HG02623 (cell line): ENCODE measurements at regions not wholly inside any gene's neighbourhood (a gene's known extent, or its start where the extent isn't known, plus 50 kb on each side); places are given as distances from the start of the nearest gene placed in this dataset.
"Not testable (repeated sequence)": the region's sequence is repeated elsewhere in the genome, so short reads cannot be mapped to it uniquely, and the experiment has no call there.

Source experiments
- ATAC-seq: cut with Tn5 transposase; IDR thresholded peaks from one replicate; pipeline ENCODE4 v1.9.1; 2021; ENCODE audit warnings: moderate library complexity; ENCODE audit not compliant: unreplicated experiment

DNA sequence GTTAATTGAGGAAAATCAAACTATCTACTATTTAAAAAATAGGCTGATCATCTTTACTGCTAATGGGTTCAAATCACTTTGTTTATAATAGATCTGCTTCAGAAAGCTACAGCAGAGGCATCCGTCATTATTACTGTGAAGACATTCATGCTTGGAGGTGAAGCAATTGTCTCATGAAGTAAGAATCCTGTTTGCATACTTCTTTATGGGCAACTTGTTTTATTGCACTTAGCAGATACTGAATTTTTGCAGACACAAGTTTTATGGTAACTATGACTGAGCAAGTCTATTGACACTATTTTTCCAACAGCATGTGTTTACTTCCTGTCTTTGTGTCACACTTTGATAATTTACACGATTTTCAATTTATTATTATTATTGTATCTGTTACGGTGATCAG lies 573.9 kb downstream of the RFPL4B start:
- ATAC-seq = no peak

- ATAC-seq = no peak
These were observed 576.9 kb downstream of the RFPL4B start for GRCh38 chr6:112923940-112924587.

DNA sequence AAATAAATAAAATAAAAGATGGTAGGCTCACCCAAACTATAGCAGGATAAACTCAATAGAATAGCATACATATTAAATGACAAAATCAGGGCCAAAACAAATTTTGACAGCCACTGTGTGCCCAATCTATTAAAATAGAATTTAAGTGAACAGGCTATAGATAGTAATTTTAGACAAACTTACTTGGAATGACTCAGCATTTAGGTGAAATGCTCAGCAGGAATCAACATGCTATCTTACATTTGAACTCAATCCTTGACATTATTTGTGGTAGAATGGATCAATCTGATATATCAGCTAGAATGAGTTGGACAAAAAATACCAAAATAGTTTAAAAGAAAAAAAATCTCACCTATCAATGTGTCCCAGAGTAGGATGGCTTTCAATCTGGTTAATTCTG lies 578.6 kb downstream of the RFPL4B start:
- no peak for ATAC-seq

- no peak for ATAC-seq
These were observed 580.7 kb downstream of the RFPL4B start for GRCh38 chr6:112927641-112928320.

- no peak for ATAC-seq
These were observed 582.5 kb downstream of the RFPL4B start for GRCh38 chr6:112929641-112930040.

DNA sequence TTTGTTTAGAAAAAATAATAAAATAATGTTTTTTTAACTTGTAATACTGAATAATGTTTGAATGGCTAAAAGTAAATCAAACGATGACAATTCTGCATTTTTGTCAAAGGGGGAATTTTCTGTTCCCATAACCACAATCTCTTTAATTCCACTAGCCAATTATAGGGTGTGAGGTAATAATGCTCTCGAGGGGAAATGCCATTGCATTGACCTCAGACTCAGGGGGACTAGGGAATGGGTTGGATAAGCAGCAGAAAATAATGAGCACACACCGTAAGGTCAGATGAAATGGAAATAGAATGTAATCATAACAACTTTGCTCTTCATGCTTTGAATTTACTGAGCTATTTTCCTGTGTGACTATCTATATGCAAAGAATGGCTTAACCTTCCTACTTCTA lies 584.7 kb downstream of the RFPL4B start:
- ATAC-seq = no peak

GRCh38 chr6:112933947-112934346 lies 586.8 kb downstream of the RFPL4B start:
- ATAC-seq = no peak

GRCh38 chr6:112934433-112935327 lies 587.5 kb downstream of the RFPL4B start:
- ATAC-seq = no peak

- ATAC-seq = no peak
These were observed 588.4 kb downstream of the RFPL4B start for GRCh38 chr6:112935402-112936078.

DNA sequence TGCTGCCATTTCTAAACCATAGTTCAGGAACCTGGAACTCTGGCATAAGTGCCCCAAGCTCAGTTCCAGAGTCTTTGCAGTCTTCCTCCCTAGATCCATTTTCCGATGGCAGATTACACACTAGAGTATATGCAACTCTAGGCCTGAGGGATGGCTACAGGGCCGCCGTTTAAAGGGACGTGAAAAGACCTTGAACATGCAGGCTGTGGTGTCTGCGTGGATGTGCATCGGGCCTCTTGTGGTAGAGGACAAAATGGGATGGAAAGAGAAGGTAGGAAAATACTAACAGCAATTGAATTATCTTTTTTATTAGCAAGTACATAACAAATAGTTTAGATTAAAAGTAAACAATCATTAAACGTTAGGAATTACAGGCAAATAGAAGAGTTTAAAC lies 588.9 kb downstream of the RFPL4B start:
- no peak for ATAC-seq

DNA sequence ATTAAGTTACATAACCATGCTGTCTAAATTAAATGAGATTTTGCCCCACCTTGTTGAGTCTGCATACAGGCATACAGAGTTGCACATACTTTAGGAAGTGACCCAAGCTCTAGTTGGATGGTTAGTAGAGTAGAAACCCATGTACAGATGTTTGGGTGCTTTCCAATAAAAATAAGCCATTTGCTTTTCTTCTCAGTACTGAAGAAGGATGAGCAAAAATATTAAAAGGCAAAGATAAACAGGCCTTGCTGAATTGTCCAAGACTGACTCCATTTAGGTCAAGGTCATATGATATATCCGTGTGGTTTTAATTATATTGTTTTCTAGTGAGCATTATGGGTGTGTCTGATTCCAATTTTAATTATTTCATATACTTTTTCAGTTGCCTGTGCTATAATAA lies 589.4 kb downstream of the RFPL4B start:
- no peak for ATAC-seq

DNA sequence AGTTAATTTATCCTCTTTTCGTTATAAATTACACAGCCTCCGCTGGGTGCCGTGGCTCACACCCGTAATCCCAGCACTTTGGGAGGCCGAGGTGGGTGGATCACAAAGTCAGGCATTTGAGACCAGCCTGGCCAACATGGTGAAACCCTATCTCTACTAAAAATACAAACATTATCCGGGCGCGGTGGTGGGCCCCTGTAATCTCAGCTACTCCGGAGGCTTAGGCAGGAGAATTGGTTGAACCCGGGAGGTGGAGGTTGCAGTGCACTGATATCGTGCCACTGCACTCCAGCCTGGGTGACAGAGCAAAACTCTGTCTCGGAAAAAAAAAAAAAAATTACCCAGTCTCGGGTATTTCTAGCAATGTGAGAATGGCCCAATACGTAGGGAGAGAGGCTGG lies 590.6 kb downstream of the RFPL4B start:
- ATAC-seq = not testable (repeated sequence)

- no peak for ATAC-seq
These were observed 591.5 kb downstream of the RFPL4B start for GRCh38 chr6:112938650-112939049.

- no peak for ATAC-seq
These were observed 592.4 kb downstream of the RFPL4B start for GRCh38 chr6:112939563-112939962.

- no peak for ATAC-seq
These were observed 594.5 kb downstream of the RFPL4B start for GRCh38 chr6:112941613-112942012.

- no peak for ATAC-seq
These were observed 598.9 kb downstream of the RFPL4B start for GRCh38 chr6:112946051-112946450.

DNA sequence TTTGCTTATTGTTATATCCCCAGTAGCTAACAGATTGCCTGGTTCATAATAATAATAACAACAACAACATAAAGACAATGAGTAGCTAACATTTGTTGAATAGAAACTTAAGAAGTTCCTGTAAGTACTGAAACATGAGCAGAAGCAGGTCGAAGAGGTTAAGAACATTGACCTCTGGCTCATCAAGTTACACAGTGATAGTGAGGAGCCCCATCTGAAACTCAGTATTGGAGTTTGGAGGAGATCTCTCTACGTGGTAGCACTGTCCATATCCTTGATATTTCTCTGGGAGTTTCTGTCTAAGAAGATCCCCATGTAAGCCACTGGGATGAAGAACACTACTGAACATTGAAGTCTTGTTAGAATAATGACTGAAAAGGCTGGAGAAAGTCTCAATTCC lies 600.4 kb downstream of the RFPL4B start:
- no peak for ATAC-seq

- ATAC-seq = no peak
These were observed 604.7 kb downstream of the RFPL4B start for GRCh38 chr6:112951829-112952228.

GRCh38 chr6:112955743-112956142 lies 608.6 kb downstream of the RFPL4B start:
- ATAC-seq = not testable (repeated sequence)

DNA sequence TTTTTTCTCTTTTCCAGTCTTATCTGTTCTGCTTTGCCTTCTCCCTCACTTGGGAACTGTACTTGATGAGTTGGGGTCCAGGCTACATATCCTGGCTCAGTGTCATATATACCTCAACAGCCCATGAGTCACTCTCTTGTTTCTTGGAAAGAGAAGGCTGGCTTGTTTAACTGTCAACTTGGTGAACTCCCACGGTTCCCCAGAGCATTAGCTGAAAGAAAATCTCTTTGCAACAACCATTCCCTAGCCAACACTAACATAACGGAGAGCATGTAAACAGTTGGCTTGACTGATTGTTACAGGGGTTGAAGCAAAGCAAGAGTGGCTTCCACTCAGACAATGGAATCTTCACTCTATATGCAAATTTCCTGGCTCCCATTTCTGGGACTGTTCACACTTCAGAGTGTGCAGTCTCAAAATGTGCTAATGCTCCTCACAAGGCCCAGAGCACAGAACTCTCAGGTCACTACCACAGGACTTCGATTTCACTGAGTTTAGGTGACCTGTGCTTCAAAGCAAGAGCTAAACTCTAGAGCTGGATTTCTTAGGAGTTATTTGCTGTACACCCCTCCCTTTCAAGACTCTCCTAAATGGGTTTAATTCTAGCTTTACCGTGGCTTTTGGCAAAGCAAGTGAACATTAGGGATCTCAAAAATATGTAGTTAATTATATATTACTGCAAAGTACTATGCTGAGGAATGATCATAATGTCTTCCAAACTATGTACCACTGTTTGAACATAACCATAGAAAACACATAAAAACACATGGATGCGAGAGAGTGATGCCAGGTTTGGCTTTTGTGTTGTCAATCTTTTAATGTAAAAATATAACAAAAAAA lies 609.8 kb downstream of the RFPL4B start:
- ATAC-seq = no peak
